Neuronal stem cell (in vitro differentiated cells): ENCODE measurements at regions not wholly inside any gene's neighbourhood (a gene's known extent, or its start where the extent isn't known, plus 50 kb on each side); places are given as distances from the start of the nearest gene placed in this dataset.

Experiments
- DNase-seq: peaks from one replicate; pipeline ENCODE4 v3.0.0-alpha.2; 2013; ENCODE audit warnings: low spot score
- H2AFZ ChIP-seq: one replicate; pipeline ENCODE4 v1.6.1; 2013; ENCODE audit warnings: mild to moderate bottlenecking, low read length, inconsistent platforms
- H2AK5ac ChIP-seq: 2 replicates; pipeline ENCODE4 v1.6.1; 2013; ENCODE audit warnings: low read depth, mild to moderate bottlenecking, inconsistent platforms, low read length, moderate library complexity, mixed read lengths
- H2BK120ac ChIP-seq: 2 replicates; pipeline ENCODE4 v1.6.1; 2013; ENCODE audit warnings: low read depth, mild to moderate bottlenecking, inconsistent platforms, low read length, moderate library complexity, mixed read lengths
- H2BK12ac ChIP-seq: one replicate; pipeline ENCODE4 v1.6.1; 2013; ENCODE audit warnings: low read length, inconsistent platforms
- H2BK15ac ChIP-seq: 2 replicates; pipeline ENCODE4 v1.6.1; 2013; ENCODE audit warnings: mild to moderate bottlenecking, low read length, inconsistent platforms, mixed read lengths
- H2BK5ac ChIP-seq: one replicate; pipeline ENCODE4 v1.6.1; 2013; ENCODE audit warnings: inconsistent platforms, mild to moderate bottlenecking, low read length, moderate library complexity
- H3K14ac ChIP-seq: one replicate; pipeline ENCODE4 v1.6.1; 2013; ENCODE audit warnings: low read length, inconsistent platforms
- H3K18ac ChIP-seq: 2 replicates; pipeline ENCODE4 v1.6.1; 2013; ENCODE audit warnings: low read length, inconsistent platforms
- H3K23ac ChIP-seq: 2 replicates; pipeline ENCODE4 v1.6.1; 2013; ENCODE audit warnings: low read depth, mild to moderate bottlenecking, mixed read lengths, low read length, inconsistent platforms; ENCODE audit not compliant: poor library complexity
- H3K27ac ChIP-seq: replicated peaks from 3 replicates; pipeline ENCODE4 v1.5.1; 2013; ENCODE audit warnings: low read length, inconsistent platforms
- H3K27me3 ChIP-seq, 3 experiments: 2 replicates each; pipeline ENCODE4 v1.6.1; 2013; ENCODE audit warnings: low read length in 3 of 3, mild to moderate bottlenecking in 2 of 3, inconsistent platforms in 1 of 3, low read depth in 1 of 3, mixed read lengths in 1 of 3, moderate library complexity in 1 of 3; ENCODE audit not compliant: control insufficient read depth in 3 of 3, insufficient read depth in 3 of 3
- H3K36me3 ChIP-seq, 2 donors: replicated peaks in 1 of 2; 2 replicates each; pipeline ENCODE4 v1.6.1; 2013; ENCODE audit warnings: low read length in 2 of 2; ENCODE audit not compliant: control insufficient read depth in 2 of 2, insufficient read depth in 2 of 2
- H3K4ac ChIP-seq: 2 replicates; pipeline ENCODE4 v1.6.1; 2013; ENCODE audit warnings: inconsistent platforms, mild to moderate bottlenecking, low read length, moderate library complexity
- H3K4me1 ChIP-seq, 2 donors: 1 replicate in 1 of 2; 2 replicates in 1 of 2; pipeline ENCODE4 v1.6.1; 2013; ENCODE audit warnings: low read length in 2 of 2, low read depth in 1 of 2; ENCODE audit not compliant: control insufficient read depth in 2 of 2, insufficient read depth in 1 of 2
- H3K4me2 ChIP-seq: one replicate; pipeline ENCODE4 v1.6.1; 2013; ENCODE audit warnings: mild to moderate bottlenecking, low read length, inconsistent platforms; ENCODE audit not compliant: insufficient read depth, poor library complexity, severe bottlenecking
- H3K4me3 ChIP-seq, 2 donors: 2 replicates each; pipeline ENCODE4 v1.5.1; 2013; ENCODE audit warnings: low read length in 2 of 2, mild to moderate bottlenecking in 2 of 2, inconsistent platforms in 1 of 2, moderate library complexity in 1 of 2
- H3K79me1 ChIP-seq: one replicate; pipeline ENCODE4 v1.6.1; 2013; ENCODE audit warnings: low read depth, mild to moderate bottlenecking, inconsistent platforms, low read length, moderate library complexity
- H3K9ac ChIP-seq: one replicate; pipeline ENCODE4 v1.6.1; 2013; ENCODE audit warnings: mild to moderate bottlenecking, low read depth, low read length, inconsistent platforms; ENCODE audit not compliant: poor library complexity
- H3K9me3 ChIP-seq, 2 donors: replicated peaks in 1 of 2; 2 replicates each; pipeline versions ENCODE3 to v1.6.1; 2013; ENCODE audit warnings: low read length in 2 of 2, mild to moderate bottlenecking in 2 of 2, inconsistent platforms in 1 of 2, low read depth in 1 of 2, mixed read lengths in 1 of 2, moderate library complexity in 1 of 2; ENCODE audit not compliant: control insufficient read depth in 2 of 2, insufficient read depth in 1 of 2
- H4K8ac ChIP-seq: one replicate; pipeline ENCODE4 v1.6.1; 2013; ENCODE audit warnings: low read depth, mild to moderate bottlenecking, inconsistent platforms, low read length, moderate library complexity
- H4K91ac ChIP-seq: one replicate; pipeline ENCODE4 v1.6.1; 2013; ENCODE audit warnings: low read length, low read depth, mild to moderate bottlenecking, inconsistent platforms; ENCODE audit not compliant: poor library complexity
- WGBS, 2 donors: extraction: QIAGEN DNeasy Blood & Tissue Kit; methylation state at CpG; one replicate each; pipeline ENCODE4 v1.1.7; 2013; ENCODE audit warnings: missing lambda C conversion rate in 2 of 2, mixed read lengths in 1 of 2; ENCODE audit not compliant: insufficient read length in 2 of 2, insufficient replicate concordance in 1 of 2; ENCODE audit errors: extremely low coverage in 2 of 2; 5-methylcytosine and 5-hydroxymethylcytosine counted together

DNA sequence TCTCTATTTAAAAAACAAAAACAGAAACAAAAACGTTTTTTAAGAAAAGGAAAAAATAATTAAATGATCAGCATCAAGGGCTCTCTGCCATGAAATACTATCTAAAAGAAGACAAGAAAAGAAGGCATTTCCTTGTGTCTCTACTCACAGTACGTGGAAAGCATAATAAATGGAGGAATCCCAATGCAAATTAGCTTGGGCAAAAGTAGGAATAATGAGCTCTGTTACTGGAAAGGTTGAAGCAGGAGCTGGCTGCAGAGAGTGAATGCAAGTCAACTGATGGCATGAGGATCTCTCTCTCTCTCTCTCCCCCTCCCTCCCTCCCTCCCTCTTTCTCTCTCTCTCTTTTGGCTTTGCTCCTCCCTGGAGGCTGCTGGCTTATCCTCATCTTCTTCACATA, 85.9 kb downstream of the TBX3 start:
- Histone ChIP-seq H2AK5ac (no peak overlapping the region), H3K9me3 (peaks cover 0 to 5% of the 10 kb centered on the region in 2 donors), H2BK12ac (no peak overlapping the region), H3K18ac (no peak overlapping the region), H3K36me3 (no peaks in the 10 kb centered on the region), H3K79me1 (no peaks in the 10 kb centered on the region), H3K14ac (no peak overlapping the region), H3K4ac (no peak overlapping the region), H3K4me2 (no peak overlapping the region), H4K91ac (no peak overlapping the region), H2BK15ac (no peak overlapping the region), H2BK120ac (no peak overlapping the region), H3K27me3 (no peaks in the 10 kb centered on the region), H3K4me3 (no peak overlapping the region), H3K27ac (no peak overlapping the region), H3K23ac (no peak overlapping the region), H3K9ac (no peak overlapping the region), H4K8ac (no peak overlapping the region), H3K4me1 (no peaks in the 10 kb centered on the region), H2AFZ (no peak overlapping the region), H2BK5ac (no peak overlapping the region)
- DNase-seq, result no peak
- no CpG with 5 or more reads among the region's 2 CpGs for WGBS, 2 donors

GRCh38 chr12:114592946-114593345, 91.0 kb downstream of the TBX3 start:
- Histone ChIP-seq H4K91ac (no peak overlapping the region), H3K23ac (no peak overlapping the region), H2BK12ac (no peak overlapping the region), H3K27ac (no peak overlapping the region), H3K79me1 (no peaks in the 10 kb centered on the region), H2AK5ac (no peak overlapping the region), H3K4me1 (no peaks in the 10 kb centered on the region), H3K14ac (no peak overlapping the region), H3K9me3 (no peaks in the 10 kb centered on the region), H3K9ac (no peak overlapping the region), H2AFZ (no peak overlapping the region), H3K4me3 (no peak overlapping the region), H2BK5ac (no peak overlapping the region), H3K18ac (no peak overlapping the region), H4K8ac (no peak overlapping the region), H2BK15ac (no peak overlapping the region), H3K4me2 (no peak overlapping the region), H3K4ac (no peak overlapping the region), H3K27me3 (no peaks in the 10 kb centered on the region), H2BK120ac (no peak overlapping the region), H3K36me3 (no peaks in the 10 kb centered on the region)
- no peak for DNase-seq

- Histone ChIP-seq H3K18ac (no peak overlapping the region), H3K9me3 (peaks cover 0 to 2% of the 10 kb centered on the region in 2 donors), H3K9ac (no peak overlapping the region), H2BK5ac (no peak overlapping the region), H2BK120ac (no peak overlapping the region), H3K27ac (no peak overlapping the region), H2BK15ac (no peak overlapping the region), H3K4me1 (no peaks in the 10 kb centered on the region), H4K91ac (no peak overlapping the region), H3K14ac (no peak overlapping the region), H3K4me2 (no peak overlapping the region), H3K27me3 (no peaks in the 10 kb centered on the region), H2AK5ac (no peak overlapping the region), H3K23ac (no peak overlapping the region), H3K4me3 (no peak overlapping the region), H3K36me3 (no peaks in the 10 kb centered on the region), H2BK12ac (no peak overlapping the region), H3K4ac (no peak overlapping the region), H3K79me1 (no peaks in the 10 kb centered on the region), H2AFZ (no peak overlapping the region), H4K8ac (no peak overlapping the region)
- WGBS, 2 donors, result no CpG with 5 or more reads among the region's 7 CpGs
- no peak for DNase-seq
These were observed 95.9 kb downstream of the TBX3 start for GRCh38 chr12:114588061-114588460.

DNA sequence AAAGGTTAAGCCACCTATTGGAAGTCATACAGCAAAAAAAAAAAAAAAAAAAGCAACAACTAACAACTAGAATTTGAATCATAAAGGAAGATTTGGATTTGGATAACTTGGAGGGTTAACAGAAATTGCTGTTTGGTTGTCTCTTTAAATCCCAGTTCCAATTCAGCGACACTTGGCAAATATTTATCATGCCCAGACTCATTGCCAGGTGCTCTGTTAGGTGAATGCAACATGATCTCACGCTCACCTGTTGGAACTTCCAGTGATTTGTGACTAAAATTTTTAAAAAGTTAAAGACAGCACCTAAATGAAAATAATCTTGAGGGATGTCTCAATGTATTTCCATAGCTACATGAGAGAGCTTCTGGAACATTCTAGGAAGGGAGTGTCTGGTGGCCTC, 103.7 kb downstream of the TBX3 start:
- no peak overlapping the region for H3K4me3 ChIP-seq
- H2BK12ac ChIP-seq, result no peak overlapping the region
- no peak overlapping the region for H2BK5ac ChIP-seq
- H3K36me3 ChIP-seq, result no peaks in the 10 kb centered on the region
- no peaks in the 10 kb centered on the region for H3K79me1 ChIP-seq
- H3K23ac ChIP-seq, result no peak overlapping the region
- H2AFZ ChIP-seq, result no peak overlapping the region
- no peak overlapping the region for H3K4me2 ChIP-seq
- H3K9ac ChIP-seq, result no peak overlapping the region
- H3K4ac ChIP-seq, result no peak overlapping the region
- no peak overlapping the region for H2BK120ac ChIP-seq
- H3K27ac ChIP-seq, result no peak overlapping the region
- no peak overlapping the region for H3K14ac ChIP-seq
- no peak overlapping the region for H4K8ac ChIP-seq
- no peak overlapping the region for H4K91ac ChIP-seq
- no peaks in the 10 kb centered on the region for H3K27me3 ChIP-seq
- no peak overlapping the region for H2AK5ac ChIP-seq
- H3K9me3 ChIP-seq, result no peaks in the 10 kb centered on the region
- no peak for DNase-seq
- H3K18ac ChIP-seq, result no peak overlapping the region
- no CpG with 5 or more reads among the region's 2 CpGs for WGBS, 2 donors
- H3K4me1 ChIP-seq, result no peaks in the 10 kb centered on the region
- H2BK15ac ChIP-seq, result no peak overlapping the region
